SK-N-SH (cell line): ENCODE measurements at regions not wholly inside any gene's neighbourhood (a gene's known extent, or its start where the extent isn't known, plus 50 kb on each side); places are given as distances from the start of the nearest gene placed in this dataset.

ENCODE experiments used
- CTCF ChIP-seq: fragments of 200-600 bp; sonication (generic); IDR thresholded peaks from 2 replicates; pipeline ENCODE4 v1.6.1; 2017; ENCODE audit warnings: antibody characterized with exemption, mild to moderate bottlenecking, moderate library complexity
- EZH2phosphoT487 ChIP-seq: fragments of 200-600 bp; sonication (generic); IDR thresholded peaks from 2 replicates; pipeline ENCODE4 v1.6.1; 2017; ENCODE audit warnings: low read depth, mixed run types, mild to moderate bottlenecking, antibody characterized with exemption, moderate library complexity, borderline replicate concordance
- GABPA ChIP-seq: IDR thresholded peaks from 2 replicates; pipeline ENCODE4 v1.4.0; 2012; ENCODE audit warnings: low read depth, mild to moderate bottlenecking
- POLR2AphosphoS5 ChIP-seq: IDR thresholded peaks from 2 replicates; pipeline ENCODE4 v1.6.1; 2012; ENCODE audit warnings: low read depth, low read length
- RAD21 ChIP-seq: IDR thresholded peaks from 2 replicates; pipeline ENCODE4 v1.6.1; 2012; ENCODE audit warnings: mild to moderate bottlenecking, low read length
- REST ChIP-seq: IDR thresholded peaks from 2 replicates; pipeline ENCODE4 v1.6.1; 2012; ENCODE audit warnings: mild to moderate bottlenecking, low read depth, low read length, moderate library complexity
- RFX5 ChIP-seq: IDR thresholded peaks from 2 replicates; pipeline ENCODE4 v1.6.1; 2012; ENCODE audit warnings: mild to moderate bottlenecking, improper control_type of control experiment, low read length
- YY1 ChIP-seq: IDR thresholded peaks from 2 replicates; pipeline ENCODE4 v1.4.0; 2012; ENCODE audit warnings: low read depth, mild to moderate bottlenecking

GRCh38 chr6:153263489-153263888 lies 132.4 kb upstream of the RGS17 start:
- TF ChIP-seq CTCF, result no peak
- TF ChIP-seq REST, result no peak
- TF ChIP-seq RAD21, result no peak
- no peak for TF ChIP-seq RFX5
- TF ChIP-seq GABPA, result no peak
- TF ChIP-seq POLR2AphosphoS5, result no peak
- no peak for TF ChIP-seq EZH2phosphoT487
- TF ChIP-seq YY1, result no peak
